NB4 (cell line): ENCODE measurements at regions not wholly inside any gene's neighbourhood (a gene's known extent, or its start where the extent isn't known, plus 50 kb on each side); places are given as distances from the start of the nearest gene placed in this dataset.

Source experiments
- DNase-seq: peaks from one replicate; pipeline ENCODE4 v3.0.0; 2010; ENCODE audit warnings: low read depth
- H3K4me3 ChIP-seq: one replicate; pipeline ENCODE4 v1.5.1; 2011; ENCODE audit warnings: mild to moderate bottlenecking, low read depth, low read length, moderate library complexity
- CTCF ChIP-seq: IDR thresholded peaks from one replicate; pipeline ENCODE4 v1.5.1; 2012; ENCODE audit warnings: low read depth, low read length
- MYC ChIP-seq: IDR thresholded peaks from 2 replicates; pipeline ENCODE4 v1.6.1; 2011; ENCODE audit warnings: low read depth, low read length
- POLR2A ChIP-seq: IDR thresholded peaks from 2 replicates; pipeline ENCODE4 v1.6.1; 2011; ENCODE audit warnings: mild to moderate bottlenecking; ENCODE audit not compliant: insufficient read length; ENCODE audit errors: extremely low read depth
- TF ChIP-seq, protein P1 (sequence below): IDR thresholded peaks from 2 replicates; pipeline ENCODE4 v1.6.1; 2011; ENCODE audit warnings: low read depth, low read length

DNA sequence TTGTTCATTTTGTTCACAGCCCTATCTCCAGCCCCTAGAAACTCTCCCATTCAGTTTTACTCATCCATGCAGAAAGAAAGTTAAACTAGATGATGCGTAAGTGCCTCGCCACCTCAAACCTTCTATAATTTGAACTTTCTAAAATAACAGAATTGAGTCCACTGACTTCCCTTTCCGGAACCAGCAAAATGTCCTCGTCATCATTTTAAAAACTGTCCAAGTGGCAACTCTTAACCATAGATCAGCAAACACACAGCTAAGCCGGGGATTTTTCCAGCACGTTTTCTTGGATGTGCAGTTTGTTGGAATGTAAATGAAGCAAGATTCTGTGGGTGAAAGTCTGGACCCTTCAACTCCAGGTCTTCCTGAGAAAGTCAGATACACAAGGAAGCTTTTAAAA lies 369.7 kb upstream of the ERCC4 start:
- H3K4me3 ChIP-seq: no peak overlapping the region
- TF ChIP-seq MYC: no peak
- TF ChIP-seq, protein P1, sequence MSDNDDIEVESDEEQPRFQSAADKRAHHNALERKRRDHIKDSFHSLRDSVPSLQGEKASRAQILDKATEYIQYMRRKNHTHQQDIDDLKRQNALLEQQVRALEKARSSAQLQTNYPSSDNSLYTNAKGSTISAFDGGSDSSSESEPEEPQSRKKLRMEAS: no peak
- no peak for TF ChIP-seq POLR2A
- no peak for TF ChIP-seq CTCF
- no peak for DNase-seq

- DNase-seq: peak; percentile 55
- no peak overlapping the region for H3K4me3 ChIP-seq
- TF ChIP-seq MYC: no peak
- no peak for TF ChIP-seq CTCF
- TF ChIP-seq, protein P1: no peak
- TF ChIP-seq POLR2A: no peak
These were observed 367.6 kb upstream of the ERCC4 start for GRCh38 chr16:13552062-13552959.

- H3K4me3 ChIP-seq: no peak overlapping the region
- DNase-seq: no peak
- no peak for TF ChIP-seq CTCF
- TF ChIP-seq, protein P1: no peak
- no peak for TF ChIP-seq MYC
- no peak for TF ChIP-seq POLR2A
These were observed 367.0 kb upstream of the ERCC4 start for GRCh38 chr16:13552960-13553257.

DNA sequence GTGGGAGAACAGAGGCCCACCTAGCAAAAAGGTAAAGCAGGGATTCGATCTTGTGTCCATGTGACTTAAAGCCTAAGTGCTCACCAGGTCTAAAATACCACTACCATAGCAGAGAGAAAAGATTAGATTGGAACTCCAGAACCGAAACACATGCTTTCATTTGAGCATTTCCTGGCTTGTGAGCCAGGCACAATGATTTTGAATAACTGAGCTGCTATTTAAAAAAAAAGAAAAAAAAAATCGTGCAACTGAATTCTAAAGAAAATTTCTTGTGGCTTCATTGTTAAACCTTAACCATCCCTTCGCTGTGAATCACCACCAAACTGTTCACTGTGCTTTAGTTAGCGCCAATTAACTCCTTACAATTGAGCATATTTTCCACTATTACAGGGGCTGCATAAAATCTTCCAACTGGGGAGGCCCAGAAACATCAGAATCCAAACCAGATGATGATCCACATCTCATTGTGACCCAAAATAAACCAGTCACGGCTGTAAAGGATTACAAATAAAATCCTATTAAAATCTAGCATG lies 366.4 kb upstream of the ERCC4 start:
- DNase-seq: no peak
- TF ChIP-seq MYC (no peak), POLR2A (no peak), CTCF (no peak)
- TF ChIP-seq, protein P1: no peak
- H3K4me3 ChIP-seq: no peak overlapping the region

- DNase-seq: no peak
- no peak overlapping the region for H3K4me3 ChIP-seq
- TF ChIP-seq POLR2A (no peak), CTCF (no peak), MYC (no peak)
- TF ChIP-seq, protein P1: no peak
These were observed 365.9 kb upstream of the ERCC4 start for GRCh38 chr16:13554005-13554404.
